Endothelial cell of umbilical vein (primary cell): ENCODE measurements at regions not wholly inside any gene's neighbourhood (a gene's known extent, or its start where the extent isn't known, plus 50 kb on each side); places are given as distances from the start of the nearest gene placed in this dataset.

Experiments used
- BruUV-seq: library from RNA; stranded (reverse); fragments of 400-500 nt; replicated peaks from 2 replicates; lab custom pipeline; 2021; lab: Mats Ljungman, UMichigan
- CTCF ChIA-PET: fragments of 300-600, 350-600 bp; sonication (Branson Sonifier 250); formaldehyde crosslinking; loops from one replicate; lab custom pipeline; 2021; ENCODE audit warnings: antibody characterized with exemption, inconsistent platforms; lab: Charles Lee
- POLR2A ChIA-PET: fragments of 300-600, 350-600 bp; sonication (Branson Sonifier 250); formaldehyde crosslinking; loops from one replicate; lab custom pipeline; 2021; ENCODE audit warnings: antibody characterized with exemption, inconsistent platforms; lab: Charles Lee
- DNase-seq: peaks from one replicate; pipeline ENCODE4 v3.0.0-alpha.2; 2011; ENCODE audit warnings: low read depth, low spot score
- FAIRE-seq: peaks from 2 replicates; lab custom pipeline; 2011; peaks lifted over from hg19 to GRCh38; lab: Jason Lieb, UNC
- H2AFZ ChIP-seq: 2 replicates; pipeline ENCODE4 v1.6.0; 2012; ENCODE audit warnings: low read depth, low read length, control low read depth, inconsistent platforms
- H3K27ac ChIP-seq: 2 replicates; pipeline ENCODE4 v1.5.1; 2011; ENCODE audit warnings: low read depth, mild to moderate bottlenecking, control low read depth, low read length, moderate library complexity; ENCODE audit not compliant: insufficient read depth
- H3K27me3 ChIP-seq, 2 experiments: 2 replicates each; pipeline versions ENCODE4 v1.6.0 to v1.6.1; 2011; ENCODE audit warnings: low read length in 2 of 2, mixed read lengths in 1 of 2; ENCODE audit not compliant: control insufficient read depth in 2 of 2, insufficient read depth in 2 of 2
- H3K36me3 ChIP-seq, 2 experiments: 2 replicates in 1 of 2; 3 replicates in 1 of 2; pipeline ENCODE4 v1.5.1; 2011; ENCODE audit warnings: low read length in 2 of 2, mild to moderate bottlenecking in 1 of 2, moderate library complexity in 1 of 2; ENCODE audit not compliant: control insufficient read depth in 2 of 2, insufficient read depth in 2 of 2; ENCODE audit errors: extremely low read depth in 1 of 2
- H3K4me1 ChIP-seq: 3 replicates; pipeline ENCODE4 v1.5.1; 2011; ENCODE audit warnings: mild to moderate bottlenecking, low read length; ENCODE audit not compliant: control insufficient read depth, insufficient read depth; ENCODE audit errors: extremely low read depth
- H3K4me2 ChIP-seq: 2 replicates; pipeline ENCODE4 v1.6.1; 2011; ENCODE audit warnings: low read length, control low read depth, mixed read lengths; ENCODE audit not compliant: insufficient read depth
- H3K4me3 ChIP-seq, 3 experiments: fragments of 200-600 bp in 1 of 3; sonication (generic), shearing (Covaris generic) in 1 of 3; replicated peaks in 1 of 3; 2 replicates each; pipeline ENCODE4 v1.5.1; 2011 to 2016; ENCODE audit warnings: control low read depth in 3 of 3, low read length in 3 of 3, mild to moderate bottlenecking in 2 of 3, inconsistent platforms in 1 of 3, low read depth in 1 of 3, moderate library complexity in 1 of 3; ENCODE audit not compliant: insufficient read depth in 1 of 3
- H3K79me2 ChIP-seq: 2 replicates; pipeline ENCODE4 v1.6.0; 2012; ENCODE audit warnings: low read length, inconsistent platforms; ENCODE audit not compliant: control insufficient read depth, insufficient read depth
- H3K9ac ChIP-seq: replicated peaks from 2 replicates; pipeline ENCODE3; 2011; ENCODE audit warnings: low read length, control low read depth; ENCODE audit not compliant: insufficient read depth; ENCODE audit errors: extremely low read depth
- H3K9me1 ChIP-seq: replicated peaks from 3 replicates; pipeline ENCODE4 v1.6.0; 2011; ENCODE audit warnings: mild to moderate bottlenecking, low read length; ENCODE audit not compliant: control insufficient read depth, insufficient read depth; ENCODE audit errors: extremely low read depth
- H3K9me3 ChIP-seq: replicated peaks from 2 replicates; pipeline ENCODE4 v1.5.1; 2012; ENCODE audit warnings: low read length, inconsistent platforms; ENCODE audit not compliant: control insufficient read depth, insufficient read depth
- H4K20me1 ChIP-seq: replicated peaks from 2 replicates; pipeline ENCODE3; 2011; ENCODE audit warnings: mild to moderate bottlenecking, low read length; ENCODE audit not compliant: control insufficient read depth, insufficient read depth; ENCODE audit errors: extremely low read depth
- CTCF ChIP-seq, 2 donors: IDR thresholded peaks; 1 replicate in 1 of 2; 2 replicates in 1 of 2; pipeline ENCODE4 v1.5.1; 2011; ENCODE audit warnings: low read length in 2 of 2, mild to moderate bottlenecking in 2 of 2, moderate library complexity in 2 of 2, control low read depth in 1 of 2, inconsistent platforms in 1 of 2, low read depth in 1 of 2; ENCODE audit not compliant: insufficient read depth in 1 of 2; ENCODE audit errors: extremely low read depth in 1 of 2
- FOS ChIP-seq: IDR thresholded peaks from 2 replicates; pipeline ENCODE4 v1.6.1; 2011; ENCODE audit warnings: mild to moderate bottlenecking, low read length, moderate library complexity, borderline replicate concordance; ENCODE audit not compliant: insufficient read depth
- MYC ChIP-seq: IDR thresholded peaks from one replicate; pipeline ENCODE4 v1.6.1; 2011; ENCODE audit warnings: mild to moderate bottlenecking, low read depth, low read length
- POLR2A ChIP-seq: IDR thresholded peaks from 2 replicates; pipeline ENCODE4 v1.6.1; 2012; ENCODE audit warnings: low read depth, mild to moderate bottlenecking, control low read depth, low read length
- POLR2AphosphoS5 ChIP-seq: IDR thresholded peaks from 2 replicates; pipeline ENCODE4 v1.6.1; 2012; ENCODE audit warnings: low read depth, mild to moderate bottlenecking, control low read depth, low read length, moderate library complexity; ENCODE audit not compliant: insufficient read depth
- dilution Hi-C: fragments of 300-500 bp; cut with MboI; formaldehyde crosslinking; loops from one replicate; pipeline ENCODE4 v1.15.0; 2019; ENCODE audit warnings: low sequenced_read_pairs; ENCODE audit not compliant: extremely low pct_ligation_motif_present
- intact Hi-C: fragments of 100-400 bp; cut with micrococcal nuclease; formaldehyde crosslinking; loops from one replicate; pipeline ENCODE4 v1.10.0; 2022

- CTCF ChIA-PET: interaction anchor here (0.6 to 1.9 kb wide), 29 partner anchors 9 to 1048 kb away, joined by 3 to 22 read pairs (median 4); no protein-coding TSS in a partner anchor
- intact Hi-C loops (loop anchor here (1.0 to 5.0 kb wide), 7 partner anchors 18 to 670 kb away; no protein-coding TSS in a partner anchor), dilution Hi-C loops (no loop called here)
- Histone ChIP-seq H3K36me3 (no peaks in the 10 kb centered on the region), H3K9me1 (no peaks in the 10 kb centered on the region), H3K4me2 (peak overlapping the region; percentile 56), H3K27ac (peak overlapping the region; percentile 72), H3K27me3 (no peaks in the 10 kb centered on the region), H3K9me3 (no peaks in the 10 kb centered on the region), H3K4me3 (no peak overlapping the region), H4K20me1 (no peaks in the 10 kb centered on the region), H3K79me2 (no peaks in the 10 kb centered on the region), H3K4me1 (peaks cover 29% of the 10 kb centered on the region), H2AFZ (peak overlapping the region; percentile 56), H3K9ac (peak overlapping the region; percentile 18)
- DNase-seq: peak; percentile 98
- POLR2A ChIA-PET: interaction anchor here (0.9 kb wide), 1 partner anchor 49 kb away, joined by 3 read pairs; no protein-coding TSS in a partner anchor
- BruUV-seq: no TSS peak
- peak; percentile 98 for FAIRE-seq
- no peak for TF ChIP-seq MYC
- peak; percentile 17 to 31 for TF ChIP-seq CTCF (IDR thresholded peaks at IDR 0.05; ENCODE audit: extremely low read depth in 1 of 2, insufficient read depth in 1 of 2, low read depth in 1 of 2, low read length in 2 of 2)
- TF ChIP-seq POLR2AphosphoS5: peak; percentile 53
- TF ChIP-seq FOS: peak; percentile 23
- peak; percentile 55 for TF ChIP-seq POLR2A
Observed at GRCh38 chr16:73172241-73172972, 124.5 kb upstream of the ZFHX3 start.
